CD4-positive, alpha-beta T cell treated with Interferon alpha-2 for 1 hour (primary cell): ENCODE measurements at regions not wholly inside any gene's neighbourhood (a gene's known extent, or its start where the extent isn't known, plus 50 kb on each side); places are given as distances from the start of the nearest gene placed in this dataset.

Source experiments
- DNase-seq, 2 donors: peaks; one replicate each; pipeline ENCODE4 v3.0.0-alpha.2; 2020 to 2022

DNA sequence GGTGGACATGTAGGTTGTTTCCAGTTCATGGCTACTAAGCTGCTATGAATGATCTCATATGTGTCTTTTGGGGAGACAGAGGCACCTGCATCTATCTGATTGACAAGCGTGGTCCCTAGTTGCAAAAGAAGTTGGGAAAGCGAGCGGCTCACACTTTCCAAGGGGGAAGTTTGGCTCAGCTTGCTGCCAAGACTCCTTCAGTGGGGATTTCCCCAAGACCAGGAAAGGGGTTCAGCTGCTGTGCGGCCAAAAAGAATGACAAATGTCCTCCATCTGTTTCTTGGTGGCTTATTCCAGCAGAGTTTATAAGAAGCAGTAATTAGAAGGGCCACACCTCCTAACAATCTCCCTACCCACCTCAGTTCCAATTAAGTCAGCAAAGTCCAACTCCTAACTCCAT lies 128.5 kb upstream of the GALNT2 start:
- DNase-seq: no peak

GRCh38 chr1:229940684-229941083 lies 126.4 kb upstream of the GALNT2 start:
- no peak for DNase-seq

DNA sequence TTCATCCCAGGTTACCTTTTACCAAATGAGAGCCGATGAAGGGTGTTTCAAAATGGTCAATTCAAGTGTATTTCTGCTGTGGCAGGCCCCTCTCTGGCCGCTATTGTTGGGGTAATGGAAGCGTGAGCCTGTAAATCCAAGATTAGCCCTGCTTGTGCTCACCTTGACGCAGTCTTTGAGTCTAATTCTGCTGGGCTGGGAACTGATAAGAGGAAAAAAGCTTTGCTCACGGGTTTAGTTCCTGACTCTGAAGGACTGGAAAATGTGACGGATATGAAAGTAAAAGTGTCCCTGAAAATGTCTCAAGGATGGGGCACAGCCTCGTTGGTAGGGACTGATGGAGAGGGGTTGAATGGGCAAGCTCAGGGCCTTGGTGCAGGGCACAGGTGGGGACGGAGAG lies 125.9 kb upstream of the GALNT2 start:
- no peak for DNase-seq

- no peak for DNase-seq
Observed at GRCh38 chr1:229941831-229942230, 125.2 kb upstream of the GALNT2 start.

- DNase-seq: no peak
Observed at GRCh38 chr1:229942501-229942900, 124.5 kb upstream of the GALNT2 start.

- no peak for DNase-seq
Observed at GRCh38 chr1:229943148-229943714, 123.8 kb upstream of the GALNT2 start.

DNA sequence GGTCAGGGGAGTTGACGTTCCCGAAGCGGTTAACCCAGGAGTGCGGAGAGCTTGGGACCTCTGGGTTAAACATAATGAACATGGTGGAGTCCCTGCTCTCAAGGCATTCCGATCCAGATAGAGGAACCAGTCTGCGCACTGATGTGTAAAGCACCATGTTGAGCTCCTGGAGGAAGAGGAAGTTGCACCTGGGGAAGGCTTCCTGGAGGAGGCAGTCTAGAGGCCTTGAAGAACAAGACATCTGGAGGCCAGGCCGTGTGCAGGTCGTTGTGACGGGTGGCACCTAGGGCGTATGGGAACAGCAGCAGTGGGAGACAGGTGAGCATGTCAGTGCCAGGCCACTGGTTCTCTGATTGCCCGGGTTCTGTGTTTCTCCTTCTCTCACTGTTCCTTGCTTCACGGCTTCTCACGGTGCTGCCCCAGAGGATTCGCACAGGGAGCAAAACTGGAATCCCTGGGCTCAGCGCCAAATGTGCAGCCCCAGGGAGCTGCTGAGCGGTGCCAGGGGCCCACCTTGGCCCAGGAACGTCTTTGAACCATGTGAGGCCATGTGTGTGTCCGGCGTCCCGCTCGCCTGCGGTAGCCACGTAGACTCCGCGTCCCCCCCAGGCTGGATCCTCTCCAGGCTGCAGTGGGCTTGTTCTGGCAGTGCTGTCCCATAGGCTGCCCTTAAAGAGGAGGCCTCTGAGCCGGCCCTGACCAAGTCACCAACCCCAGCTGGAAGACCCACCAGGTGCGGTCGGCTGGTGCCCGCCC lies 122.9 kb upstream of the GALNT2 start:
- DNase-seq: no peak

DNA sequence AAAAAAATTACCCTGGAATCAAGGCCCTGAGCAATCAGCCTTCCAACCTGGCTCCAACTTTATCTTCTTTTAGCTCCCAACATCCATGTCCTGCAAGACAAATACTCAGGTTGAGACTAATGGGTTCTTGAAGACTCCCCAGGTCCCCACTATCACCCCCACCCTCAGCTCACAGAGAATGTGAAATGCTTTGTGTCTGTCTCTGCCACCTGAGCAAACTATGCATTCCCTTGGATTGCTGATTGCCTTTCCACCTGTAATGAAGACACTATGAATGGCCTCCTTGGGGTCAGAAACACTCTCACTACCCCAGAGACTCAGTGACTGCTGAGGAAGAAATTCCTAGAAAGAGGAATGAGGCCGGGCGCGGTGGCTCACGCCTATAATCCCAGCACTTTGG lies 121.2 kb upstream of the GALNT2 start:
- DNase-seq: no peak

GRCh38 chr1:229947968-229948367 lies 119.1 kb upstream of the GALNT2 start:
- DNase-seq: no peak

- DNase-seq: no peak
Observed at GRCh38 chr1:229948438-229948837, 118.6 kb upstream of the GALNT2 start.

- no peak for DNase-seq
Observed at GRCh38 chr1:229949500-229949899, 117.5 kb upstream of the GALNT2 start.

- DNase-seq: no peak
Observed at GRCh38 chr1:229950020-229950419, 117.0 kb upstream of the GALNT2 start.

DNA sequence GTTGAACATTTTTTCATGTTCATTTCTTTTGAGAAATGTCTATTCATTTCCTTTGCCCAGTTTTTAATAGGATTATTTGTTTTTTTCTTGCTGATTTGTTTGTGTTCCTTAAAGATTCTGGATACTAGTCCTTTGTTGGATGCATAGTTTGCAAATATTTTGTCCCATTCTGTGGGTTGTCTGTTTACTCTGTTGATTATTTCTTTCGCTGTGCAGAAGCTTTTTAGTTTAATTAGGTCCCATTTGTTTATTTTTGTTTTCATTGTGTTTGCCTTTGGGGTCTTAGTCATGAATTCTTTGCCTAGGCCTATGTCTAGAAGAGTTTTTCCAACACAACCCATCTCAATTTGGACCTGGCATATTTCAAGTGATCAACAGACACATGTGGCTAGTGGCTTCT lies 116.1 kb upstream of the GALNT2 start:
- DNase-seq: no peak

DNA sequence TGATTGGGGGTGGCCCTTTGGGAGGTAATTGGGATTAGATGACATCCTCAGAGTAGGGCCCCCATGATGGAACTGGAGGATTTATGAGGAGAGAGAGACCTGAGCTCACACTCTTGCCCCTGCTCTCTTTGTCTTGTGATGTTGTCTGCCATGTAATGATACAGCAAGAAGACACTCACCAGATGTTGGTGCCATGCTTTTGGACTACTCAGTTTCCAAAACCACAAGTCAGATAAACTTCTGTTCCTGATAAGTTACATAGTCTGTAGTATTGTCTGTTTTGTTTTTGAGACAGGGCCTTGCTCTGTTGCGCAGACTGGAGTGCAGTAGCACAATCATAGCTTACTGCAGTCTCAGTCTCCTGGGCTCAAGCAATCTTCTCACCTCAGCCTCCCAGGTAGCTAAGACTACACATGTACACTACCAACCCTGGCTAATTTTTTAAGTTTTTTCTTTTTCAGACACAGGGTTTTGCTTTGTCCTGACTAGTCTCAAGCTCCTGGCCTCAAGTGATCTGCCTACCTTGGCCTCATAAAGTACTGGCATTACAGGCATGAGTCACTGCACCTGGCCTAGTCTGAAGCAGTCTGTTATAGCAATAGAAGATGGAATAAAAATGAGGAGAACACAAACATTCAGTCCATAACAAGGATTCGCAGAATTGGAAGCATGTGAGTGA lies 115.0 kb upstream of the GALNT2 start:
- DNase-seq: no peak

DNA sequence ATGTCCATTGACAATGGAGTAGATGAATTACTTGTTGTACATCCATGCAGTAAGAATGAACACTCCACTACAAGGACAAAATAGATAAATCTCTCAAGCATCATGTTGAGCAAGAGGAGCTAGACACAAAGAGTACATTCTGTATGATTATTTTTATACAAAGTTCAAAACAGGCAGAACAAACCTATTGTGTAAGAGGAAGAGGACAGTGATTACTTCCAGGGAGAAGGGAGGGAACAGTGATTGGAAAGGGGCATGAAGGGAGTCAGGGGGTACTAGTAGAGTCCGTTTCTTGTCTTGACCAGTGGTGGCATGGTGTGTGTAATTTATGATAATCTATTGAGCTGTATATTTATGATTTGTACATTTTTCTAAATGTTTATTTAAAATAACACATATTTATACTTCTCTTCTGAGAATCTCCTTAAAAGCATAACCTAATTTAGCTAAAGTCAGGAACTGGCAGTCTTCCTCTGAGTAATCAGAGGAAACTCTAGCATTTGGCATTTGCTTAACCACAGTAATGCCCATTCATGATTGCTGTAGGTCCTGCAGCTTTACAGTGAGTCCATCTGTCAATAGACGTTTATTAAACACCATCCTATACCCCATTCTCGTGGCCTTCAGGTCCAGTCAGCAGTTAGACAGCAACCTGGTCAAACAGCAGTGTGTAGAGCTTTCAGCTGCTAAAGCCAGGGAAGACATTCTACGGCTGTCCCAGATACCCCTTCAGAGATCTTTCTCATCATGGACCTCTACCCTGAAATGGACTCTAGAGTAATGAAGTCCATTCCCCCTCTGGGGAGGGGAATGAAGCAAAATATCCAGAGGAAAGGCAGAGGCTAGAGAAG lies 114.1 kb upstream of the GALNT2 start:
- no peak for DNase-seq

DNA sequence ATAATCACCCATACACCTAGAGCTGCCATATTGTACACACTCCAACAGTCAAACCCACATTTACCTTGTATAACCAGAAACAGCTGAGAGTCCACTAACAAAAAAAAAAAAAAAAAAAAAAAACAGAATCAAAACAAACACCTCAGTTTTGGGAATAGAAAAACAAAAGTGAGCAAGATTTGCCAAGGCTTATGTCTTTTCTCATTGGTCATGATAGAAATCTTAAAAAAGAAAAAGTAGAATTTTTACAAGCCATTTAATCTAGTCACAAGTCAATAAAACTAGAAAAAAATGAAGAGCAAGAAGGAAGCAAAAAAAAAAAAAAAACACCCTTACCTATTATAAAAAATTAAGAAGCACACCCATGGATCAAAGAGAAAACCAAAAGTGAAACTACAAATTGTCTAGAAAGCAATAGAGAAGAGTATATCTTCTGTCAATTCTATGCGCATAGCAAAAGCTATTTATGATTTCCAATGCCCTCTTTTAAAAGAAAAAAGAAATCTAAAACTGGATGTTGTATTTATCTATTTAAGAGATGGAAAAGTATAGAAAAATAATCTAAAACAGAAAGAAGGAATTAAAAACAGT lies 113.2 kb upstream of the GALNT2 start:
- peak in 1 of 2 donors; percentile 26 for DNase-seq

DNA sequence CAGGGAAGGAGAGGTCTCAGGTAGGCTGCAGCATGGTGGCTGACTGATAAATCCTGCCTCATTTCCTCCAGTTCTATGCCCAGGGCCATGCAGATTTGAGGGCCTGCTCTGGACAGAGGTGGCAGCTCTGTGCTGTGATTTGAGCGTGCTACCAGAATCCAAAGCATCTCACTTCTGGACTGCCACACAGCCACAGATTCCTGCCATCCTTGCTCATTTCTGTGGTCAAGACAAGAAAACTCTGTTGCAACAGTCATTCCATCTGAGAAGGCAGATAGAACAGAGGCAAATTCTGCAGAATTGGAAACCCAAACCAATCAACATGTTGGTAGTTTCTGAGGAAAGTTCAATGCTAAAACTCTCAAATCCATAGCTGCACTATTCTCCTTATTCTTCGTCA lies 102.8 kb upstream of the GALNT2 start:
- DNase-seq: no peak

DNA sequence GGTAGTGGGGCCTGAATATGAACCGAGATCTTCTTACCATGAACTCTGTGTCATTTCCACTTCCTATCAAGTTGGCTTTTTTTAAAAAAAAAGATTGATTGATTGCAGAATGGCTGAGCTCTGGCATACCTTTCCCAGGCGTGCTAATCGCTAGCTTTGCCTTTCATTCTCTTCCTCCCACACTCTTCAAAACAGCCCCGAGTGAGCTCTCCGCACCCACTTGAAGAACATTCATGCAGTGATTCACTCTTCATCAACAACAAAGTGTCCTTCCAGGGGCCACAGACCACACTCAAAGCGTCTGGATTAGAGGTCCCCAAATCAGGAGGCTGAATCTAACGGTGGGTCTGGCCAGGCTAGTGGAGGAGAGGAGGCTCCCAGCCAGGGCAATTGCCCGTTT lies 96.3 kb upstream of the GALNT2 start:
- DNase-seq: no peak

DNA sequence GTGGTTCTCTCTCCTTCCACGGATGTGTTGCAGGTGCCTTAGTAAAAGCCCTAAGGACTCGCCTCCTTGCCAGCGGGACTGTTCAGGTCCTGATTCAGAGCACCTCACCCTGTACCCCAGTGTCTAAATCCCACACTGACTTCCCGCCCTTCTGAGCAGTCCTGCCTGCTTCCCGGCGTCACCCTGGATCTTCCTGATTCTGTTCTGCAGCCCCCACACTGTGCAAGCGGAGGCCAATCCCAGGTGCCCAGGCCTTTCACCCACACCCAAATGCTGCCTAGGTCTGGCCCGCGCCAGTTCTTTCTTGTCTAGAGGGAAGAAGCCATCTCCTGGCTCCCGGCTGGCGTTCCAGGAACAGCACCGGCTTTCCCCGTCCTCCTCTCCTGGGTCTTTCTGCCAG lies 95.9 kb upstream of the GALNT2 start:
- no peak for DNase-seq

- DNase-seq: no peak
Observed at GRCh38 chr1:229972600-229973296, 94.3 kb upstream of the GALNT2 start.

DNA sequence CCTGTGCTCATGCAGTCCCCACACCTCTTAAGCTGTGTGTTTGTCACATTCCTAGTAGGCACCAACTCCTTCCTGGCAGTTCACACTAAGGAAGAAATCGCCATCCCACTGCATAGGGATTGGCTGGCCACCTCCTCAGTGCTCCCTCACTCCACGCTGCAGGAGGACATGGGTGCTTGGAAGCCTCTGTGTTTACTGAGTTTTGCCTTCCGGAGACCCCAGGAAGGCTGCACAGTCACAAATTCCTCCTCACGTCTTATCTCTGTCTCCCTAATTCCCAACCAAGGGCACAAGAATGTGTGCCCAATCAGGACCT lies 93.8 kb upstream of the GALNT2 start:
- no peak for DNase-seq

DNA sequence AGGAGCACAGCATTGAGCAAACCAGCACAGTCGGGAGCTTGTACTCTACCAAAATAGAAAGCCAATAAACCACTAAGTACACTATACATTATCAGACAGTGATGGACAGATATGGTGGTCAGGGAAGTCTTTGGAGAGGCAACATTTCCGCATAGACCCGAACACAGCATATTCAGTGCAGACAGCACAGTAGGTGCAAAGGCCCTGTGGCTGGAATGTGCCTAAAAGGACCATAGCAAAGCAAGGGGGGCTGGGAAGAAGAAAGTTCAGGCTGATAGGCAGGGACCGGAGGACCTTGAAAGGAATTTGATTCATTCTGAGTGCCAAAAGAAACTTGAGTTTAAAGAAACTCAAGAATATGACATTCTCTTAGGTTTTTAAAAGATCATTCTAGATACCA lies 92.0 kb upstream of the GALNT2 start:
- DNase-seq: no peak

DNA sequence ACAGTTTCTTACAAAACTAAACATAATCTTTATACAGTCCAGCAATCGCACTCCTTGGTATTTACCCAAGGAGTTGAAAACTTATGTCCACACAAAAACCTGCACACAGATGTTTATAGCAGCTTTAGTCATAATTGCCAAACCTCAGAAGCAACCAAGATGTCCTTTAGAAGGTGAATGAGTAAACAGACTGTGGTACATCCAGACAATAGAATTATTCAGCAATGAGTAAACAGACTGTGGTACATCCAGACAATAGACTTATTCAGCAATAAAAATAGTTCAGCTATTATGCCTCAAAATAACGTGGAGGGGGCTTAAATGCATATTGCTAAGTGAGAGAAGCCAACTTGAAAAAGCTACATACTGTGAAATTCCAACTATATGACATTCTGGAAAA lies 87.0 kb upstream of the GALNT2 start:
- no peak for DNase-seq
